NCI-H146 (cell line): ENCODE measurements at regions not wholly inside any gene's neighbourhood (a gene's known extent, or its start where the extent isn't known, plus 50 kb on each side); places are given as distances from the start of the nearest gene placed in this dataset.
A peak's percentile ranks its signal among the peaks of the same experiment; 100 is the strongest.
"Not testable (repeated sequence)": the region's sequence is repeated elsewhere in the genome, so short reads cannot be mapped to it uniquely, and the experiment has no call there.

Experiments used
- DNase-seq: peaks from one replicate; lab custom pipeline; 2025; lab: John Stamatoyannopoulos, UW

- no peak for DNase-seq
Observed at GRCh38 chr13:87538366-87539052, 132.7 kb upstream of the SLITRK5 start.

- no peak for DNase-seq
Observed at GRCh38 chr13:87553142-87553541, 118.0 kb upstream of the SLITRK5 start.

GRCh38 chr13:87554045-87554444 is 117.1 kb upstream of the SLITRK5 start:
- DNase-seq = no peak

GRCh38 chr13:87557788-87558187 is 113.4 kb upstream of the SLITRK5 start:
- no peak for DNase-seq

DNA sequence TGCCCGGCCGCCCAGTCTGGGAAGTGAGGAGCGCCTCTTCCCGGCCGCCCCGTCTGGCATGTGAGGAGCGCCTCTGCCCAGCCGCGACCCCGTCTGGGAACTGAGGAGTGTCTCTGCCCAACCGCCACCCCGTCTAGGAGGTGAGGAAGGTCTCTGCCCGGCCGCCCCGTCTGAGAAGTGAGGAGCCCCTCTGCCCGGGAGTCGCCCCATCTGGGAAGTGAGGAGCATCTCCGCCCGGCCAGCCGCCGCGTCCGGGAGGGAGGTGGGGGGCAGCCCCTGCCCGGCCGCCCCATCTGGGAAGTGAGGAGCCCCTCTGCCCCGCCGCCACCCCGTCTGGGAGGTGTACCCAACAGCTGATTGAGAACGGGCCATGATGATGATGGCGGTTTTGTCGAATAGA is 109.6 kb upstream of the SLITRK5 start:
- not testable (repeated sequence) for DNase-seq

- no peak for DNase-seq
Observed at GRCh38 chr13:87570669-87571068, 100.5 kb upstream of the SLITRK5 start.

DNA sequence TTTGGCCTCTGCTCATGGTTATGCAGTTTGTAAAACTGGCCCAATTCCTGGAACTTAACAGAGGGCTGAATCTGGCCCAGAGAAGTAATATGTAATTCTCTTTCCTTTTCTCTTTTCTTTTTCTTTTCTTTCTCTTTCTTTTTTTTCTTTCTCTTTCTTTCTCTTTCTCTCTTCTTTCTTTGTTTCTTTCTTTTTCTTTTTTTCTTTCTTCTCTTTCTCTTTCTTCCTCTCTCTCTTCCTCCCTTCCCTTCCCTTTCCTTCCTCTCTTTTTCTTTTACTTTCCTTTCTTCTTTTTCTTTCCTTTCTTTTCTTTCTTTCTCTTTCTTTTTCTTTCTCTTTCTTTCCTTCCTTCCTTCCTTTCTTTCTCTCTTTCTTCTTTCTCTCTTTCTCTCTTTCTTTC is 88.8 kb upstream of the SLITRK5 start:
- no peak for DNase-seq

DNA sequence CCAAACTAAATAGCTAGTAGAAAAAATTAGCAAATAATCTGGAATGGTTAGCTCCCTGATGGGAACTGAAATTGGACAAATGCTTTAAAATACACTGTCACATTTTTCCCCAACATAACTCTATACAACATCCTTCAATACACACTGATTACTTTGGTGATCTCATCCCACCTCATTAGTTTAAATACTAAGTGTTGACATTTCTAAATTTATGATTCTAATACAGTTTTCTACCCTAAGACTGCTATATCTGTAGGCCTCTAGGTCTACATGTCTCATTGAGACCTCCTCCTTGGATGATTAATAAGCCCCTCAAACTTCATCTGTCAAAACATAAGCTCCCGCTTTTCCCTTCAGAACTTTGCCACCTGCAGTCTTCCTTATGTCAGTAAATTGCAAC is 80.7 kb upstream of the SLITRK5 start:
- DNase-seq = no peak

DNA sequence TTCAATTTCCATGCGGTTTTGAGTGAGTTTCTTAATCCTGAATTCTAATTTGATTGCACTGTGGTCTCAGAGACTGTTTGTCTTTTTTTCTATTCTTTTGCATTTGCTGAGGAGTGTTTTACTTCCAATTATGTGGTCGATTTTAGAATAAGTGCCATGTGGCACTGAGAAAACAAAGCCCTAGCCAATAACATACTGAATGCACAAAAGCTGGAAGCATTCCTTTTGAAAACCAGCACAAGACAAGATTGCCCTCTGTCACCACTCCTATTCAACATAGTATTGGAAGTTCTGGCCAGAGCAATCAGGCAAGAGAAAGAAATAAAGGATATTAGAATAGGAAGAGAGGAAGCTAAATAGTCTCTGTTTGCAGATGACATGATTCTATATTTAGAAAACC is 66.7 kb upstream of the SLITRK5 start:
- peak; percentile 27 for DNase-seq

DNA sequence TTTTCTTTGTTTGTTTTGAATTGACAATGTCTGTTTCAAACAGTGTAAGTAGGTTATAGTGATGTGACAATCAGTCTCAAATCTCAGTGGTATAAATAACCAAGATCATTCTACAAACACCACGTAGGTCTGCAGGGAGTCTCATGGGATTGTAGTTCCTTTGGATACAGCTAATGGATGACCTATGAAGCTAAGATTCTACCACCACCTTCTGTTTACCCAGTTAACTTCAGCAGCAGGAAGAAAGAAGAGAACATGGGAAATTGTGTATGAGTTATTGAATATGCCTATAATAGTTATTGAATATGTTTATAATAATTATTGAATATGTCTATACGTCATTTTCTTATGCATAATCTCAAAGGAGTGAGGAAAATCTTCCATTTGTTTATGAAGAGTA is 63.9 kb upstream of the SLITRK5 start:
- no peak for DNase-seq

- DNase-seq = no peak
Observed at GRCh38 chr13:87614276-87614675, 56.9 kb upstream of the SLITRK5 start.
